ENCODE measurements at regions not wholly inside any gene's neighbourhood (a gene's known extent, or its start where the extent isn't known, plus 50 kb on each side); places are given as distances from the start of the nearest gene placed in this dataset.

DNA sequence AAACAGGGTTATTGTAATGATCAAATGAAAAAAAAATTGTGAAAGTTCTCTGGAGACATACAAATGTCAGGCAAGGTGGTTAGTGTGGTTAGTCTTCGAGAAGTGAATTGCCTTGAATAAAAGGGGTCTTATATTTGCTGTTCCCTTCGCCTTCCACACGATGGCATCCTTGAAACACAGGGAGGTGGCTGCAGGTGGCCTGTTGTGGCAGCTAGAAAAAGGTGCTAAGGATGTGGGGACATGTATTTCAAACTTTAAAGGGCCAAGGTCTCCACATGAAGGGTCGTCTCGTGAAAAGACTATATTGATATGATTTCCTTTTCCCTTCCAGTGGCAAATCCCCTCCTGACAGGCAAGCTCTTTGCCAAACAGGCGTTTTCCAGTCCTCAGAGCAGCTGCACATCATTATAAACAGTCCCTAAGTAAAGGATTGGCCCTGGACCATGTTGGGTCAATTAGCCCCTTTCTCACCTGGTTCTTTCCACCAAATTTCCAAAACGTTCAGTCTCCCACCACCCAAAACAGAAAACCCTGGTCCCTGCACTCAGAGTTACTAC lies 68.5 kb downstream of the COPS8 start:
- TF ChIP-seq, protein P1, sequence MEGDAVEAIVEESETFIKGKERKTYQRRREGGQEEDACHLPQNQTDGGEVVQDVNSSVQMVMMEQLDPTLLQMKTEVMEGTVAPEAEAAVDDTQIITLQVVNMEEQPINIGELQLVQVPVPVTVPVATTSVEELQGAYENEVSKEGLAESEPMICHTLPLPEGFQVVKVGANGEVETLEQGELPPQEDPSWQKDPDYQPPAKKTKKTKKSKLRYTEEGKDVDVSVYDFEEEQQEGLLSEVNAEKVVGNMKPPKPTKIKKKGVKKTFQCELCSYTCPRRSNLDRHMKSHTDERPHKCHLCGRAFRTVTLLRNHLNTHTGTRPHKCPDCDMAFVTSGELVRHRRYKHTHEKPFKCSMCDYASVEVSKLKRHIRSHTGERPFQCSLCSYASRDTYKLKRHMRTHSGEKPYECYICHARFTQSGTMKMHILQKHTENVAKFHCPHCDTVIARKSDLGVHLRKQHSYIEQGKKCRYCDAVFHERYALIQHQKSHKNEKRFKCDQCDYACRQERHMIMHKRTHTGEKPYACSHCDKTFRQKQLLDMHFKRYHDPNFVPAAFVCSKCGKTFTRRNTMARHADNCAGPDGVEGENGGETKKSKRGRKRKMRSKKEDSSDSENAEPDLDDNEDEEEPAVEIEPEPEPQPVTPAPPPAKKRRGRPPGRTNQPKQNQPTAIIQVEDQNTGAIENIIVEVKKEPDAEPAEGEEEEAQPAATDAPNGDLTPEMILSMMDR (IDR thresholded peaks at IDR 0.05), result peak in 5 of 7 experiments; percentile 39 to 50 (median 48)
- no peak for TF ChIP-seq EP300 (IDR thresholded peaks at IDR 0.05)

Measured in stomach (tissue), 4 donors.